GM19468 (cell line): ENCODE measurements at regions not wholly inside any gene's neighbourhood (a gene's known extent, or its start where the extent isn't known, plus 50 kb on each side); places are given as distances from the start of the nearest gene placed in this dataset.

Source experiments
- ATAC-seq: cut with Tn5 transposase; IDR thresholded peaks from one replicate; pipeline ENCODE4 v1.9.1; 2021; ENCODE audit warnings: mild to moderate bottlenecking, moderate library complexity, moderate number of reproducible peaks; ENCODE audit not compliant: unreplicated experiment; ENCODE audit errors: extremely low read depth

DNA sequence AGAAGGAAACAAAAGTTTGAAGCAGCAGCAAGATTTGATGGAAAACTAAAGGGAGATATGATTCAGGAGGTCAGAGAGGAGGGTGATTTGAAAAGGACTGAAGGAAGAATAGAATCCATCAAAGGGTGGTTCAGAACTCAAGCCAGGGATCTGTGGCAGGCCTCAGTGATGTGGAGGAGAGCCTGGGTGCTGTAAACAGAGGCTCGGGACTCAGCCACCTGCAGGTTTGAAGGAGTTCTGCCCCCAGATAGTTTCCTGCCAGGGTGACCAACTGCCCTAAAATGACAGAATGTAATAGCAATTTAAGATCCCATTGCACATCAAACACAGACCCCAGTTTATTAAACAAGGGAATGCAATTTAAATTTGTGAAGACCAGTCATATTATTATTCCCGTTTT lies 204.0 kb upstream of the FAT1 start:
- ATAC-seq = no peak

DNA sequence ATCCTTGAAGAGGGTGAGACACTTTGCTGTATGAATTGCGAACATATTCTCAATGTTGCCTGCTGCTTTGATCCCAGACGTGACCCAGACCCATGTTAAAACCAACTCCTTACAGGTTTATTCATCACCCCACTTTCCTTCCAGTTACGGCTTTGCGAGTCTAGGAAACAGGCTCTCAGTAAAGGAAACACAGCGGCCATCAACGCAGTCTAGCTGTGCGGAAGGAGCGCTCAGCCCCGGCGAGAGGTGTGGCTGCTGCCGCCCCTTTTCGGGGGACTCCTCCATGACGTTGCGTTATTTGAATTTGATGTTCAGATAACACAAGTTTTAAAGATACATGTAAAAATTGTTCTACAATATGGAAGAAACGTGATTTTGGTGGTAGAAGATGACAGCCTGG lies 206.4 kb upstream of the FAT1 start:
- no peak for ATAC-seq

- ATAC-seq = no peak
These were observed 207.9 kb upstream of the FAT1 start for GRCh38 chr4:186931519-186931918.

GRCh38 chr4:186932196-186932595 lies 208.5 kb upstream of the FAT1 start:
- ATAC-seq = no peak

- no peak for ATAC-seq
These were observed 209.1 kb upstream of the FAT1 start for GRCh38 chr4:186932631-186933187.

DNA sequence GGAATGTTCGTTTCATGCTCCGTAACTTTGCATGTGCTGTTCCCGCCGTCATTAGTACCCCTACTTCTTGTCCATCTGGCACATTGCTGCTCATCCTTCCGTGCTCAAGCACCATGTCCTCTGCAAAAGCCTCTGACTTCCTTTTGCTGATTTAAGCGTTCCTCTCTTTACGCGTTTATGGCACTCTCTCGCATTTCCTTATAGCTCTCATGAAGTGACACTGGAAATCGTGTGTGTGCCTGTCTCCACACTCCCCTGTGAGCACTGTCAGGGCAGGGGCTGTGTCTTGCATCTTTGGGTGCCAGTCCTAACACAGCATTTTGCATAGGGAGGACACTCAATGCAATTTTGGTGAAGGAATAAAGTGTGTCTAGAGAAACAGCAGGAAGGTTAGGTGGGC lies 210.6 kb upstream of the FAT1 start:
- no peak for ATAC-seq

DNA sequence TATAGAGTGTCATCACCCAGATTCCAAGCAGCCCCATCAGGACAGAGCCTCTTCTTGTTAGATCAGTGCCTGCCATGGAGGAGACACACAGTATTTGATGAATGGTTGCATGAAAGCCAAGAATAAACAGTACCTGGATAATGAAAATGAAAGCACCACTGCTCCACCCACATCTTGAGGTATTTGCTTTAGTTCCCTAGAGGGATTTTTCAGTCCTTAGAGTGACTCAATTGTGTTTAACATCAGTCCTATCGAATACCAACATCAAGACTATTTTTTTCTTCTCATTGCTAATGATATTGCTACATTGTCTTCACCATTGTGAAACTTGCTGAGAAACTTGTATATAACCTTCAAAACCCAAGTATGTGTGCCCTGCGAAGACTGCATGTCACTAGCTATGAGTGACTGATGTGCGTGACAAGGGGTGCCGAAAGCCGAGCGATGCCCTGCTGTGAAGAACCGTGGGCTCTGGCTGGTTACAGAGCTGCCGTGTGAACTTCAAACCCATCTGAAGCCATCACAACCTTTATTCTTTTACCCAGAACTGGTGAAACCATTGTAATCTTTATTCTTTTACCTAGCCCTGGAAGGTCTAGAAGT lies 211.3 kb upstream of the FAT1 start:
- no peak for ATAC-seq

DNA sequence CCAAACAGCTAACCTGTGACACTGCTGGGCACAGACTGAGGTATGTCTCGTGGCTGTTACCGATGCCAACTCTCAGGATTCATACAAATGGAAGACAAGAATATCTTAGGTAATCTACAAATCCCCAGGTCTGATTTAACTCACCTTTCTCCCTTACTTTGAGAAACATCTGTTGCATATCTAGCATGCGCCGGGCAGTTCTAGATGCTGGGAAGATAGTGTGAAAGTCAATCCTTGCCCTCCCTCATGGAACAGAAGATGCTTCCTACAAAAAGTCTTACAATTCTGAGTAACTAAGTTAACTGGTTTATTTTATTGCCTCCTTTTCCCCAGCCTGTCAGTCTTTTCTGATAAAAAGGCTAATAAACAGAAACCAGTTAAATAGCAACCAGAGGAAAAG lies 212.2 kb upstream of the FAT1 start:
- ATAC-seq = no peak

DNA sequence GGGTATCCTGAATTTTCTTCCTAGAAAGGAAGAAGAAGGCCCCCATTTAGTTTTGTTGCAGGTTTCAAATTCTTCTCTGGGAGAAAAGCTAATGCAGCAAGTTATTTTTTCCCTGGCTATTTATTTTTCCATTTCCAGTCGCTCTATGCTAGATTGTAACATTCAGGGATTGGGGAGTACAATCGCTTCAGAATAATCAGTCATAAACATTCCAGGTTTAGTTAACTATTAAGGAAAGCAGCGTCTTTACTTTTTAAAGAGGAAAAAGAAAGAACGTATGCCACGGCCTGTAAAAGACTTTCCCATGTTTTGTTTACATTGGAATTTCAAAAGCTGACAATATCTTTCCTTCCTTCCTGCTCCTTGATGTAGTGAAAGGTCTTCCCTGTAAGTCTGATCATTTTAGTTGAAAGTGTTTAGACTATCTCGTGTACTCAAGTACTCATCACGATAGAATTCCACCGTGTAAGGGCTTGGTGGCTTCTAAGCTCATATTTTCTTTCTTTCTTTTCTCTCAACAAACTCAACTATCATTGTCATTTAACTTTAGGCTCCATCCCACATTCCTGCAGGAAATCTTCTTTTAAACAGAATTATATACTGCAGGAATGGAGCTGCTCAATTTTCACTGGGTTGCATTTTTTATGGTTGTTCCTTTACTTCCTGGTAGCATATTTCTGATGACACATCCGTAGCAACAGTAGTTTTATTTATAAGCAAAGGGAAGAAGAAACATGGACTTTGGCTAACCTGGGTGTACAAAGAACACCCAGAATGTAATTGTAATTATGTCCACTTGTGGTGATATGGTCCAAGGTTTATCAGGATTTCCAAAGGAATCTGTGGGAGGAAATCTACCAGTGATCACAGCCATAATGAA lies 213.1 kb upstream of the FAT1 start:
- ATAC-seq = no peak

DNA sequence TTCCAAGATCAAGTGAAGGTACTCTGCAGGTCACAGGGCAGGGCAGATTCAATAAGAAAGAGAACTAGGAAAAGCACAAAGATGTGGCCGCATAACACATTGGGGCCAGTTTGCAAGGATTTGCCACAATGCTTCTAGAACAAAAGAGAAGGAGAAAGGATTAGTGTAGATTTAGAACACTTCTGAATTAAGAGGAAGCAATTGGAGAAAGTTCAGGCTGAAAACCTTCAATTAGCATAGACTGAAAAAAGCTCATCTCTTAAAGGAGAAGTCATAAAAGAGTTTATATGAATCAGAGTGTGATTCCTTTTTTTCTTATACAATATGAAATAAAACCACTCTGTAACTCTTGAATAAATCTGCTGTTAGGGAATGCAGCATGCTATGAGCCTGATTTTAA lies 215.6 kb upstream of the FAT1 start:
- ATAC-seq = no peak

GRCh38 chr4:186939766-186940165 lies 216.1 kb upstream of the FAT1 start:
- no peak for ATAC-seq

DNA sequence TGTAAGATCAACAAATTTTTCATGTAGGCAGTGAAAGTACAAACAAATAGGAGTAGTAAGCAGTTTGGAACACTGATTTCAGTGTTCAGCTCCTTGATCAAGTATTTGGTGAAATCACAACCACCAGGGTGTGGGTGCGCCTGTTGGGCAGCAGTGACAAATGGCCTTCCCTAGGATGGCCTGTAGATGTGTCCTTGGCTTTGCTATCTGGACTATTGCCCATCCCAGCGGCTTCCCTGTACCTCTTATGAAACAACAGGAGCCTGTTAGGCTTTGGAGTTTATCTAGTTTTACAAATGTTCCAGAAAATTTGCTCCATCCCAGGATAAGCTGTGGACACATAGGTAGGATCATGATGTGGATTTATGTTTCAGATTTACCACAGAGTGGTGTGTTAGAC lies 216.8 kb upstream of the FAT1 start:
- no peak for ATAC-seq

GRCh38 chr4:186942758-186943377 lies 219.2 kb upstream of the FAT1 start:
- ATAC-seq = no peak

DNA sequence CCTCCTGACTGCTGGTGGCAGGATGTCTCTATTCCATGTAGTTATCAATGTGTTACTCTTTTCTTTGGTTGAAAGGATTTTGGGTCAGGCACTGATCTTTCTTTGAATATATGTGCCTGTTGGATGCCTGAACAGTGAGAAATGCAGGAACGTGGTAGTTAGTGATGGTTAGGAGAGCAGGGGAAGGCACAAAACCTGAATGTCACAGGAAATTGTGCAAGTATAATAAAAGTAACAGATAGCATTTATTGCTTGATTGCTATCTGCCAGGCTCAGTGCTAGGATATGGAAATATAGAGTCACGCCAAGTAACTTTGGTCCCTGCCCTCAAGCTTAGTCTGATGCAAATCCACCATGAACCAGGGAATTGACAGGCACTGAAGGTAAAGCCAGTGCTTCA lies 219.8 kb upstream of the FAT1 start:
- ATAC-seq = no peak

GRCh38 chr4:186946136-186946535 lies 222.5 kb upstream of the FAT1 start:
- ATAC-seq = no peak

DNA sequence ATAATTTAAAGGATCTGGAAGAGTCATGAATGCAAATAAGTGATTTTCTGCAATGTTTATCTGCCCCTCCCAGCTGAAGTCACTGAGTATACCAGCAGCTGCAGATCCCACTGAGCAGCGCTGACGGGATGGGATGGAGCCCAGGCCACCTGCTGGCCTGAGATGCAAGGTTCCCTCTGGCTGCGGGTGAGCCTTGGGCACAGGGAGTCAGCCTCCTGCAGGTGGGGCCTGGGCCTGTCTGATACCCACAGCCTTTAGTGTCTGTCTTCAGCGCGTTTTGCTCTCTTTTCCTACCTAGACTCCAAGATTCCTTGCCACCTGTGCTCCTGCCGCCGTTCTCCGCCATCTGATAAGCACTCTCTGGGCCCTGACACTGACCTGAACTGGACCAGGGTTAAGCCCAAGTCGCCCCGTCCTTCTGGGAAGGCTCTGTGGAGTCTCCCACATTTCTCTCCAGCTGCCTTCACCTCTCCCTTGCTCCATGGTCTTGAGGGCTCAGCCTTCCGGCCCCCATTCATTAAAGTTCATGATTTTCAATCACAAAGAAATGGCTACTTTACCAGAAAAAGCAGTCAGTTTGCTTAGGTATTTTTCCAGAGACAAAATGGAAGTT lies 223.1 kb upstream of the FAT1 start:
- ATAC-seq = no peak

GRCh38 chr4:186948361-186949242 lies 224.9 kb upstream of the FAT1 start:
- no peak for ATAC-seq

DNA sequence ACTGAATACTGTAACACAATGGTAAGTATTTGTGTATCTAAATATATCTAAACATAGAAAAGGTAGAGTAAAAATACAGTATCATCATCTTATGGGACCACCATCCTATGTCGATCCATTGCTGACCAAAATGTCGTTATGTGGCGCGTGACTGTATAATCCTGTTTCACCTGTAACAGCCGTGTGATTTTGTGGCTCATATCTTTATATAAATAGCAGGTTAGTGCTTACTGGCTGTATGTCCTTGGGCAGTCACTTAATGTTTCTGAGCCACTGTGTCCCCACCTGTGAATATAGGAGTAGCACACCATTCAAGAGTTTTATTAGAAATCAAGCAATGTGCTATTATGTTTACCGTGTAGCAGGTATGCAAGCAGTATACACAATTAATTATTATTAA lies 226.2 kb upstream of the FAT1 start:
- ATAC-seq = no peak

DNA sequence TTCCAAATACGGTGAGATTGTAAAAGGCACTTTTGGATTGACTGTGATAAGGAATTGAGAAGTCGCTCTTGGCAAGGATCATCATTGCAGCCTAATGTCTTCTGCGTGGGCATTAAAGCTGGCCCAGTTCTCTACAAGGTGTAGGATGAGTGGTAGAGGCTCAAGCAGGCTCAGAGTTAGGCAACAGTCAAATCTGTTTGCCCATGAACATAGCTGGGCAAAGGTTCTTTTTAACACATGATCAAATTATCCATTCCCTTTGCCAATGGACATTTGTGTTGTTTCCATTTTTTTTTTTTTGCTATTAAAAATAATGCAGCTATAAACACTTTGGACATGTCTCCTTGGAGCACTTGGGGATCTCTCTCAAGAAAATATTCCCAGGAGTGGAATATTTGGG lies 229.1 kb upstream of the FAT1 start:
- no peak for ATAC-seq
